Peyer's patch (tissue), 4 donors: ENCODE measurements at regions not wholly inside any gene's neighbourhood (a gene's known extent, or its start where the extent isn't known, plus 50 kb on each side); places are given as distances from the start of the nearest gene placed in this dataset.

ENCODE experiments used
- CTCF ChIP-seq, 6 experiments: fragments of 450-650 bp in 4 of 6; fragments of 200-600 bp in 2 of 6; sonication (generic) in 1 of 6; IDR thresholded peaks; one replicate each; pipeline ENCODE4 v1.5.1; 2017 to 2019; ENCODE audit warnings: antibody characterized with exemption in 6 of 6, mild to moderate bottlenecking in 3 of 6, moderate library complexity in 1 of 6
- POLR2A ChIP-seq, 2 donors: fragments of 450-650 bp; IDR thresholded peaks; one replicate each; pipeline ENCODE4 v1.5.1; 2017; ENCODE audit warnings: antibody characterized with exemption in 2 of 2, mild to moderate bottlenecking in 2 of 2, moderate library complexity in 2 of 2

GRCh38 chr4:134018846-134019245 lies 182.7 kb downstream of the PABPC4L start:
- TF ChIP-seq POLR2A (IDR thresholded peaks at IDR 0.05), result no peak
- TF ChIP-seq CTCF (IDR thresholded peaks at IDR 0.05), result no peak
